ENCODE measurements at regions not wholly inside any gene's neighbourhood (a gene's known extent, or its start where the extent isn't known, plus 50 kb on each side); places are given as distances from the start of the nearest gene placed in this dataset.

- no peak for DNase-seq
Observed at GRCh38 chr3:193879099-193879863, 256.7 kb upstream of the HES1 start.

GRCh38 chr3:193879864-193880242 is 256.1 kb upstream of the HES1 start:
- DNase-seq: no peak

GRCh38 chr3:193882091-193882490 is 253.9 kb upstream of the HES1 start:
- no peak for DNase-seq

GRCh38 chr3:193883551-193883950 is 252.4 kb upstream of the HES1 start:
- peak; percentile 21 for DNase-seq

GRCh38 chr3:193884027-193884426 is 251.9 kb upstream of the HES1 start:
- no peak for DNase-seq

GRCh38 chr3:193884652-193885051 is 251.3 kb upstream of the HES1 start:
- no peak for DNase-seq

GRCh38 chr3:193885832-193886231 is 250.1 kb upstream of the HES1 start:
- DNase-seq: no peak

- no peak for DNase-seq
Observed at GRCh38 chr3:193890016-193890897, 245.7 kb upstream of the HES1 start.

GRCh38 chr3:193894121-193894863 is 241.7 kb upstream of the HES1 start:
- peak; percentile 12 for DNase-seq

GRCh38 chr3:193895409-193895808 is 240.5 kb upstream of the HES1 start:
- no peak for DNase-seq

- no peak for DNase-seq
Observed at GRCh38 chr3:193896419-193896818, 239.5 kb upstream of the HES1 start.

GRCh38 chr3:193897288-193897687 is 238.7 kb upstream of the HES1 start:
- DNase-seq: no peak

GRCh38 chr3:193897731-193898180 is 238.2 kb upstream of the HES1 start:
- DNase-seq: no peak

- DNase-seq: no peak
Observed at GRCh38 chr3:193899001-193899400, 236.9 kb upstream of the HES1 start.

GRCh38 chr3:193901007-193901406 is 234.9 kb upstream of the HES1 start:
- no peak for DNase-seq

- no peak for DNase-seq
Observed at GRCh38 chr3:193902607-193903511, 233.1 kb upstream of the HES1 start.

- no peak for DNase-seq
Observed at GRCh38 chr3:193903512-193903817, 232.5 kb upstream of the HES1 start.

GRCh38 chr3:193903966-193904365 is 232.0 kb upstream of the HES1 start:
- DNase-seq: no peak

- no peak for DNase-seq
Observed at GRCh38 chr3:193905541-193906396, 230.2 kb upstream of the HES1 start.

GRCh38 chr3:193906849-193907410 is 229.0 kb upstream of the HES1 start:
- no peak for DNase-seq
